ENCODE measurements at regions not wholly inside any gene's neighbourhood (a gene's known extent, or its start where the extent isn't known, plus 50 kb on each side); places are given as distances from the start of the nearest gene placed in this dataset.
A peak's percentile ranks its signal among the peaks of the same experiment; 100 is the strongest.

DNA sequence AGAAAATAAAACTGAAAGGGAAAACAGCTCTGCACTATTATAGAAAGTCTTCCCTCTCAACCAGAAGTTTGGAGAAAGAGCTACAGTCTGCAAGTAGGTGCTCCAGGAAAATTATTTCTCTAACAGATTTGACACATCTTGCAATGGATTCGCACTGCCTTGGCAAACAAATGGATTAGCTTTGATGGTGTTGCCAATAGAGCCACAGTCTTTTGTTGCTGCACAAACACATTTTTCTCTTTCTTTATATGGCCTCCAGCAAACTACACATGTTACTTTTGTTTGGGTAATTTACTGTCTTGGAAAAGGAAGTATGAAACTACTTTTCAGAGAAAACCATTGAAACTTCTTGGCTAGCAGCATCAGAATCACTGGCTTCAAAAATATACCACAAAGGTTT lies 523.1 kb downstream of the EFNA5 start:
- ATAC-seq (no peak), DNase-seq (no peak)
- TF ChIP-seq, protein P1, sequence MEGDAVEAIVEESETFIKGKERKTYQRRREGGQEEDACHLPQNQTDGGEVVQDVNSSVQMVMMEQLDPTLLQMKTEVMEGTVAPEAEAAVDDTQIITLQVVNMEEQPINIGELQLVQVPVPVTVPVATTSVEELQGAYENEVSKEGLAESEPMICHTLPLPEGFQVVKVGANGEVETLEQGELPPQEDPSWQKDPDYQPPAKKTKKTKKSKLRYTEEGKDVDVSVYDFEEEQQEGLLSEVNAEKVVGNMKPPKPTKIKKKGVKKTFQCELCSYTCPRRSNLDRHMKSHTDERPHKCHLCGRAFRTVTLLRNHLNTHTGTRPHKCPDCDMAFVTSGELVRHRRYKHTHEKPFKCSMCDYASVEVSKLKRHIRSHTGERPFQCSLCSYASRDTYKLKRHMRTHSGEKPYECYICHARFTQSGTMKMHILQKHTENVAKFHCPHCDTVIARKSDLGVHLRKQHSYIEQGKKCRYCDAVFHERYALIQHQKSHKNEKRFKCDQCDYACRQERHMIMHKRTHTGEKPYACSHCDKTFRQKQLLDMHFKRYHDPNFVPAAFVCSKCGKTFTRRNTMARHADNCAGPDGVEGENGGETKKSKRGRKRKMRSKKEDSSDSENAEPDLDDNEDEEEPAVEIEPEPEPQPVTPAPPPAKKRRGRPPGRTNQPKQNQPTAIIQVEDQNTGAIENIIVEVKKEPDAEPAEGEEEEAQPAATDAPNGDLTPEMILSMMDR (IDR thresholded peaks at IDR 0.05), result no peak
- intact Hi-C loops (cut with DNase I), result no loop called here
- Histone ChIP-seq H3K27ac (no peak overlapping the region), H3K27me3 (ENCODE audit: insufficient read depth in 3 of 3, low read length in 2 of 3) (no peaks in the 10 kb centered on the region), H3K36me3 (ENCODE audit: insufficient read depth in 1 of 2, low read depth in 1 of 2) (no peaks in the 10 kb centered on the region), H3K9me3 (no peaks in the 10 kb centered on the region), H3K4me3 (no peak overlapping the region), H3K4me1 (peaks cover 14% of the 10 kb centered on the region)
- WGBS, 3 donors, result 43 to 75% (median 46%) methylated on average over 1 of the region's 1 CpG

DNA sequence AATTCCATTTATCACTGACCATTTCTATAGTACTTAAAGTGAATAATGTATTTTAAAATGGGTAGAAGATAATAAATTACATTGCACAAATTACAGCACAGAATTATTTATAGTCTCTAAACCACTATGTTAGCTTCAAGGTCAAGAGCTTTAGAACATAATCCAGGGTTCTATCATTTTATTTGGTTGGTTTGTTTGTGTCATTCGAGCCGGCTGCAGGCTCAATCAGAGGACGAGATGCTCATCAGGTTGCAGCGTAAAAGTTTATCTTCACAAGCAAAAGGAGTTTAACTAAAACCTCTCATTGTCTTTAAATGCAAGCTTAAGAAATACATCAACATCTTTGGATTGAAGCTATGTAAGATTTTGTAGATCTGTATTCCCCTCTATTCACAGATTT lies 523.8 kb downstream of the EFNA5 start:
- H3K4me3 ChIP-seq, result no peak overlapping the region
- no peaks in the 10 kb centered on the region for H3K9me3 ChIP-seq
- H3K27me3 ChIP-seq (ENCODE audit: insufficient read depth in 3 of 3, low read length in 2 of 3), result no peaks in the 10 kb centered on the region
- no peak for ATAC-seq
- no peaks in the 10 kb centered on the region for H3K36me3 ChIP-seq (ENCODE audit: insufficient read depth in 1 of 2, low read depth in 1 of 2)
- no peak for DNase-seq
- H3K4me1 ChIP-seq, result peaks cover 14% of the 10 kb centered on the region
- intact Hi-C loops (cut with DNase I), result no loop called here
- 30 to 45% (median 38%) methylated on average over 4 of the region's 4 CpGs for WGBS, 3 donors
- TF ChIP-seq, protein P1 (IDR thresholded peaks at IDR 0.05), result no peak
- H3K27ac ChIP-seq, result no peak overlapping the region

DNA sequence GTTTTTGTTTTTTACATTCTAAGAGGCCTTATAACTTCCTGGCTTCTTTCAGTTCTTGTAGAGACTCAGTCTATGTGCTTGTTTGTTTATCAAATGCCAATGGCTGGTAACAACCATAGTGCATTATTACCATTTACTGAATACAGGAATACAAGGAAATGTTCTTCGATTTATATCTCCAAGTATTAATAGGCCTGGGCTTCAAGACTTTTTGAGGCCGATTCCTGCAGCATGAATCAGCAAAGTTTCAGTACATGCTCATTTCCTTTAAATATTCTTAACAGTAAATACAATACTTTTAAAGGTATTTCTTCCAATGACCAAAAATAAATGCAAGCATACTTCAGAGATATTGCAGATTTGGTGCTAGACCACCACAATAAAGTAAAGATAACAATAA lies 535.3 kb downstream of the EFNA5 start:
- intact Hi-C loops (cut with DNase I), result no loop called here
- no peaks in the 10 kb centered on the region for H3K4me1 ChIP-seq
- 77 to 84% (median 82%) methylated on average over 2 of the region's 2 CpGs for WGBS, 3 donors
- no peaks in the 10 kb centered on the region for H3K27me3 ChIP-seq (ENCODE audit: insufficient read depth in 3 of 3, low read length in 2 of 3)
- no peaks in the 10 kb centered on the region for H3K36me3 ChIP-seq (ENCODE audit: insufficient read depth in 1 of 2, low read depth in 1 of 2)
- no peak overlapping the region for H3K4me3 ChIP-seq
- DNase-seq (no peak), ATAC-seq (no peak)
- H3K27ac ChIP-seq, result no peak overlapping the region
- peaks cover 16% of the 10 kb centered on the region for H3K9me3 ChIP-seq
- TF ChIP-seq, protein P1 (IDR thresholded peaks at IDR 0.05), result no peak

DNA sequence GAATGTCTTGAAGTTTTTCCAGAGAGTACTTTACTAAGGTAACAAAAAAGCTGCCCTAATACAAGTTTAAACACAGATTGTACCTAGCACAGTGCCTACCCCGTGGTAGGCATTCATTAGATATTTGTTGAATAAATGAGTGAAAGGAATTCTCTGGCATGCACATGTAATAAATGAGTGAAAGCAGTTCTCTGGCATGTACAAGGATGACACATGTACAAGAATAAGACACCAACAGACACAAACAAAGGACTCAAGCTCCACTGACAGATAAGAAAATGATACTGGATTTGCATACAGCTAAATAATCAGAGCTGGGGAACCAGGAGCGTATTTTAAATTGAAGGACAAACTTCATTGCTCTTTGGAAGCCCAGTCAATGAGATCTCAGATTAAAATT lies 535.8 kb downstream of the EFNA5 start:
- ATAC-seq, result peak in 1 of 4 donors; percentile 34
- Histone ChIP-seq H3K27ac (no peak overlapping the region), H3K27me3 (ENCODE audit: insufficient read depth in 3 of 3, low read length in 2 of 3) (no peaks in the 10 kb centered on the region), H3K4me3 (no peak overlapping the region), H3K36me3 (ENCODE audit: insufficient read depth in 1 of 2, low read depth in 1 of 2) (no peaks in the 10 kb centered on the region), H3K4me1 (no peaks in the 10 kb centered on the region), H3K9me3 (peaks cover 16% of the 10 kb centered on the region)
- WGBS, 3 donors, result 56 to 73% (median 58%) methylated on average over 2 of the region's 2 CpGs
- no peak for DNase-seq
- TF ChIP-seq, protein P1 (IDR thresholded peaks at IDR 0.05), result no peak
- intact Hi-C loops (cut with DNase I), result no loop called here

DNA sequence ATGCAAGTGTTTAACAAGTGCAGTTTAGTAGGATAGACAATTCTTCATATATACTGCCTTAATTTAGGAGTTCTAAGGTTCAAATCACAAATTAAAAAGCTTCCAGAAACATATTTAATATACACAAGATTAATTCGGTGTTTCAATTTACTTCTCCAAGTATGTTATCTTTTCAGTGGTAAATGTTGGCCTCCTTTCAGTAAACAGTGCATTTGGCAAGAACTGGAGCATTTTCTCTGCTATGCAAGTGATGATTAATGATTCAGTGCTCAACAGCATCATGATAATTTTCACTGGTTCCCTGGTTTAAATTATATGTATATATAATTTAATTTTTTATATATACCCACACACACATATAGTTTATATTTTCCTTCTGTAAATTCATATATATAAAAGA lies 541.7 kb downstream of the EFNA5 start:
- intact Hi-C loops (cut with DNase I), result no loop called here
- Histone ChIP-seq H3K4me3 (no peak overlapping the region), H3K9me3 (peaks cover 7% of the 10 kb centered on the region), H3K27me3 (ENCODE audit: insufficient read depth in 3 of 3, low read length in 2 of 3) (no peaks in the 10 kb centered on the region), H3K36me3 (ENCODE audit: insufficient read depth in 1 of 2, low read depth in 1 of 2) (no peaks in the 10 kb centered on the region), H3K4me1 (no peaks in the 10 kb centered on the region), H3K27ac (no peak overlapping the region)
- ATAC-seq (no peak), DNase-seq (no peak)
- WGBS, 3 donors, result 46 to 50% (median 49%) methylated on average over 1 of the region's 1 CpG
- TF ChIP-seq, protein P1 (IDR thresholded peaks at IDR 0.05), result no peak
